ENCODE measurements at regions not wholly inside any gene's neighbourhood (a gene's known extent, or its start where the extent isn't known, plus 50 kb on each side); places are given as distances from the start of the nearest gene placed in this dataset.

DNA sequence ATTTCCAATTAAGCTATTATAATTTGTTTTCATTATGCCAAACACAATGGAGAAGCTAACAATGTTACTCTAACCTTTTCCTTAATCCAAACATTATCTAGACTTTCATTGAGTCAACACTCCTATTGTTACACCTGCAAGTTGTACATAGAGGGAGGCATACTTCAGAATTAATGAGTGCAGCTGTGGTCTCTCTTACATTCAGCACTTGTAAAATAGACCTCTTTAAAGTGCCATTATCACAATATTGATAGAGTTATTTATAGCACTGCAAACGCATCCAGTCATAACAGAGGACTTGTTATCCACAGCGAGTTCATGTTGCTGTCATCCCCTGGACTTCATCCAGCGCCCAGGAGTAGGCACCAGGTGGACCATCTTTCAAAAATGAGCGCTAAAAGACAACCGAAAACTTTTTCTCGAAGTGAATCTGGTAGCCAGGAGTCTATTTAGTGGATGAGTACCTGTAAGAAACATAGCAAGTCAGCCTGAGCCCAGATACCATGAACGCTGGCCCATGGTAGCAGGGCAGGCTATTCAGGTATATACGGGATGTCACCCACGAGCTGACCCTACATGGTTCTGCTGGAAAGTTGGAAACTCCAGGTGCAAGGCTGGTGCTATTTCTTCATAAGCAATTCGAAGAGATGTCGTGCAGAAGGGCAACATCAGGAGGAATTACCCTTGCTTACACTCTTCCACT lies 70.6 kb upstream of the NFIA start:
- TF ChIP-seq, protein P1, sequence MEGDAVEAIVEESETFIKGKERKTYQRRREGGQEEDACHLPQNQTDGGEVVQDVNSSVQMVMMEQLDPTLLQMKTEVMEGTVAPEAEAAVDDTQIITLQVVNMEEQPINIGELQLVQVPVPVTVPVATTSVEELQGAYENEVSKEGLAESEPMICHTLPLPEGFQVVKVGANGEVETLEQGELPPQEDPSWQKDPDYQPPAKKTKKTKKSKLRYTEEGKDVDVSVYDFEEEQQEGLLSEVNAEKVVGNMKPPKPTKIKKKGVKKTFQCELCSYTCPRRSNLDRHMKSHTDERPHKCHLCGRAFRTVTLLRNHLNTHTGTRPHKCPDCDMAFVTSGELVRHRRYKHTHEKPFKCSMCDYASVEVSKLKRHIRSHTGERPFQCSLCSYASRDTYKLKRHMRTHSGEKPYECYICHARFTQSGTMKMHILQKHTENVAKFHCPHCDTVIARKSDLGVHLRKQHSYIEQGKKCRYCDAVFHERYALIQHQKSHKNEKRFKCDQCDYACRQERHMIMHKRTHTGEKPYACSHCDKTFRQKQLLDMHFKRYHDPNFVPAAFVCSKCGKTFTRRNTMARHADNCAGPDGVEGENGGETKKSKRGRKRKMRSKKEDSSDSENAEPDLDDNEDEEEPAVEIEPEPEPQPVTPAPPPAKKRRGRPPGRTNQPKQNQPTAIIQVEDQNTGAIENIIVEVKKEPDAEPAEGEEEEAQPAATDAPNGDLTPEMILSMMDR (IDR thresholded peaks at IDR 0.05) = no peak
- TF ChIP-seq POLR2A (IDR thresholded peaks at IDR 0.05) = no peak

Data from thyroid gland (tissue), 4 donors.